Mucosa of stomach (tissue), 1 donor: ENCODE measurements at regions not wholly inside any gene's neighbourhood (a gene's known extent, or its start where the extent isn't known, plus 50 kb on each side); places are given as distances from the start of the nearest gene placed in this dataset.

ENCODE experiments used
- H3K27me3 ChIP-seq: one replicate; pipeline ENCODE4 v1.7.0; 2013; ENCODE audit warnings: mild to moderate bottlenecking, low read length; ENCODE audit not compliant: control insufficient read depth, insufficient read depth
- H3K36me3 ChIP-seq: one replicate; pipeline ENCODE4 v1.7.0; 2013; ENCODE audit warnings: low read length; ENCODE audit not compliant: control insufficient read depth, insufficient read depth
- H3K4me1 ChIP-seq: one replicate; pipeline ENCODE4 v1.7.0; 2013; ENCODE audit warnings: mild to moderate bottlenecking, low read length; ENCODE audit not compliant: control insufficient read depth, insufficient read depth
- H3K4me3 ChIP-seq: one replicate; pipeline ENCODE4 v1.7.0; 2013; ENCODE audit warnings: low read length
- H3K9ac ChIP-seq: one replicate; pipeline ENCODE4 v1.7.0; 2013; ENCODE audit warnings: mild to moderate bottlenecking, low read length, moderate library complexity
- H3K9me3 ChIP-seq: one replicate; pipeline ENCODE4 v1.7.0; 2013; ENCODE audit warnings: mild to moderate bottlenecking, low read length, moderate library complexity; ENCODE audit not compliant: control insufficient read depth
- donor health status: Pancreatic carcinoma.

GRCh38 chr4:147029296-147029695 is 83.6 kb upstream of the TTC29 start:
- H3K36me3 ChIP-seq: no peaks in the 10 kb centered on the region

GRCh38 chr4:147034372-147034771 is 88.7 kb upstream of the TTC29 start:
- no peak overlapping the region for H3K4me3 ChIP-seq
- H3K9me3 ChIP-seq: no peaks in the 10 kb centered on the region
- H3K4me1 ChIP-seq: no peaks in the 10 kb centered on the region
- no peaks in the 10 kb centered on the region for H3K27me3 ChIP-seq
- H3K9ac ChIP-seq: no peak overlapping the region
- no peaks in the 10 kb centered on the region for H3K36me3 ChIP-seq

More at GRCh38 chr4:147029296-147029695, 83.6 kb upstream of the TTC29 start:
- no peak overlapping the region for H3K4me3 ChIP-seq
- no peak overlapping the region for H3K9ac ChIP-seq
- H3K9me3 ChIP-seq: no peaks in the 10 kb centered on the region
- no peaks in the 10 kb centered on the region for H3K27me3 ChIP-seq
- H3K4me1 ChIP-seq: no peaks in the 10 kb centered on the region

- Histone ChIP-seq H3K9me3 (no peaks in the 10 kb centered on the region), H3K9ac (no peak overlapping the region), H3K27me3 (no peaks in the 10 kb centered on the region), H3K4me1 (no peaks in the 10 kb centered on the region), H3K4me3 (no peak overlapping the region), H3K36me3 (no peaks in the 10 kb centered on the region)
Observed at GRCh38 chr4:147037069-147037468, 91.4 kb upstream of the TTC29 start.

- Histone ChIP-seq H3K9ac (no peak overlapping the region), H3K27me3 (no peaks in the 10 kb centered on the region), H3K4me1 (no peaks in the 10 kb centered on the region), H3K9me3 (no peaks in the 10 kb centered on the region), H3K36me3 (no peaks in the 10 kb centered on the region), H3K4me3 (no peak overlapping the region)
Observed at GRCh38 chr4:147039976-147040575, 94.4 kb upstream of the TTC29 start.

GRCh38 chr4:147040874-147041273 is 95.2 kb upstream of the TTC29 start:
- Histone ChIP-seq H3K36me3 (no peaks in the 10 kb centered on the region), H3K9me3 (no peaks in the 10 kb centered on the region), H3K27me3 (no peaks in the 10 kb centered on the region), H3K9ac (no peak overlapping the region), H3K4me3 (no peak overlapping the region), H3K4me1 (no peaks in the 10 kb centered on the region)

- no peaks in the 10 kb centered on the region for H3K36me3 ChIP-seq
- no peak overlapping the region for H3K9ac ChIP-seq
- H3K4me3 ChIP-seq: no peak overlapping the region
- no peaks in the 10 kb centered on the region for H3K4me1 ChIP-seq
- no peaks in the 10 kb centered on the region for H3K27me3 ChIP-seq
- H3K9me3 ChIP-seq: no peaks in the 10 kb centered on the region
Observed at GRCh38 chr4:147041376-147041775, 95.7 kb upstream of the TTC29 start.

GRCh38 chr4:147042046-147042445 is 96.4 kb upstream of the TTC29 start:
- Histone ChIP-seq H3K9me3 (no peaks in the 10 kb centered on the region), H3K4me1 (no peaks in the 10 kb centered on the region), H3K4me3 (no peak overlapping the region), H3K36me3 (no peaks in the 10 kb centered on the region), H3K9ac (no peak overlapping the region), H3K27me3 (no peaks in the 10 kb centered on the region)

- no peaks in the 10 kb centered on the region for H3K4me1 ChIP-seq
- no peaks in the 10 kb centered on the region for H3K36me3 ChIP-seq
- H3K9ac ChIP-seq: no peak overlapping the region
- H3K9me3 ChIP-seq: no peaks in the 10 kb centered on the region
- no peaks in the 10 kb centered on the region for H3K27me3 ChIP-seq
- no peak overlapping the region for H3K4me3 ChIP-seq
Observed at GRCh38 chr4:147044241-147044640, 98.6 kb upstream of the TTC29 start.

GRCh38 chr4:147049946-147050345 is 104.3 kb upstream of the TTC29 start:
- H3K36me3 ChIP-seq: no peaks in the 10 kb centered on the region
- H3K4me1 ChIP-seq: no peaks in the 10 kb centered on the region
- no peak overlapping the region for H3K4me3 ChIP-seq
- H3K9me3 ChIP-seq: no peaks in the 10 kb centered on the region
- H3K27me3 ChIP-seq: peaks cover 5% of the 10 kb centered on the region
- no peak overlapping the region for H3K9ac ChIP-seq

GRCh38 chr4:147050356-147050765 is 104.7 kb upstream of the TTC29 start:
- H3K9ac ChIP-seq: no peak overlapping the region
- H3K9me3 ChIP-seq: no peaks in the 10 kb centered on the region
- H3K36me3 ChIP-seq: no peaks in the 10 kb centered on the region
- H3K27me3 ChIP-seq: peaks cover 5% of the 10 kb centered on the region
- no peaks in the 10 kb centered on the region for H3K4me1 ChIP-seq
- H3K4me3 ChIP-seq: no peak overlapping the region

GRCh38 chr4:147052361-147052760 is 106.7 kb upstream of the TTC29 start:
- Histone ChIP-seq H3K9me3 (no peaks in the 10 kb centered on the region), H3K4me1 (no peaks in the 10 kb centered on the region), H3K36me3 (no peaks in the 10 kb centered on the region), H3K9ac (no peak overlapping the region), H3K4me3 (no peak overlapping the region), H3K27me3 (peaks cover 5% of the 10 kb centered on the region)

- H3K4me1 ChIP-seq: no peaks in the 10 kb centered on the region
Observed at GRCh38 chr4:147054228-147054872, 108.7 kb upstream of the TTC29 start.

More at GRCh38 chr4:147054228-147054872, 108.7 kb upstream of the TTC29 start:
- Histone ChIP-seq H3K9ac (no peak overlapping the region), H3K27me3 (peaks cover 5% of the 10 kb centered on the region), H3K4me3 (no peak overlapping the region), H3K9me3 (no peaks in the 10 kb centered on the region), H3K36me3 (no peaks in the 10 kb centered on the region)
